ENCODE measurements at regions not wholly inside any gene's neighbourhood (a gene's known extent, or its start where the extent isn't known, plus 50 kb on each side); places are given as distances from the start of the nearest gene placed in this dataset.

DNA sequence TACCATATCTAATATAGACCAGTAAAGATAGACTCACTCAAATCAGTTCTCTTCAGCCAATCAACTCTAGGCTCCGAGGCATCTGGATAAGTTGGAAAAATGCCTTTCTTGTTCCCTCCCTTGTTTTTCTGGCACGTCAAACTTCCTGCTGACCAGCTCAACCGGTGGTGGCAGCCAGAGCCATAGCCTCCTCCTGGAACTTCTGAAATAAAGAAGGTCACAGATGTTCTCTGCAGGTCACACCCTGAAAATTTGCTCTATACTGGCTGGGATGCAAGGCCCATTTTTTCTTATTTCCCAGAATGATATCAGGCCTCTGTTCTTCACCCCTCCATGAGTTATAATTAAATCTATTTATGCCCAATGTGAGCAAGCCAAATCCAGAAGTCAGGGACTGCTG is 81.9 kb downstream of the BMP4 start:
- no peak for DNase-seq
- Mint-ChIP-seq H3K9me3 (peaks cover 6% of the 10 kb centered on the region), H3K27ac (no peak overlapping the region), H3K27me3 (peaks cover 16% of the 10 kb centered on the region), H3K4me1 (no peaks in the 10 kb centered on the region), H3K36me3 (no peaks in the 10 kb centered on the region), H3K4me3 (no peak overlapping the region)

- Mint-ChIP-seq H3K27me3 (peaks cover 11% of the 10 kb centered on the region), H3K36me3 (no peaks in the 10 kb centered on the region), H3K27ac (no peak overlapping the region), H3K9me3 (peaks cover 6% of the 10 kb centered on the region), H3K4me1 (no peaks in the 10 kb centered on the region), H3K4me3 (no peak overlapping the region)
- no peak for DNase-seq
Measured at GRCh38 chr14:53872681-53873089, 83.9 kb downstream of the BMP4 start.

DNA sequence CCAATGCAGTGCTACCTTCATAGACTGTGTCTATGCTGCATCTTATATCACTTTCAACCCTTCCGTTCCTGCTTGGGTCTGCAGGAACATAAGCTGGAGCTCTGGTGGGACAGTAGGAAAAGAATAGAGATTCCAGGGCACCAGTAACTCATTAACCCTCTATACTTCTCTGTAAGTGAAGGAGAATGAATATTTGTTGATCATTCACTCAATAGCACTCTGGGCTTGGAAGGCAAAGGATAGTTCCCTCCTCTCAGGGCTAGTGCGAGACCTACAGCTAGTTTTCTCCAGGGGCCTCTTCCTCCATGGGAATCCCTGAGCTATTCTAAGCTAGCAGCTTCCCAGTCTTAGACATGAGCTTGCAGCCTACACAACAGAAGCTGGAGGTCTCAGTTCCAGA is 84.7 kb downstream of the BMP4 start:
- Mint-ChIP-seq H3K4me1 (no peaks in the 10 kb centered on the region), H3K4me3 (no peak overlapping the region), H3K27me3 (peaks cover 7% of the 10 kb centered on the region), H3K9me3 (peaks cover 6% of the 10 kb centered on the region), H3K27ac (no peak overlapping the region), H3K36me3 (no peaks in the 10 kb centered on the region)
- no peak for DNase-seq

DNA sequence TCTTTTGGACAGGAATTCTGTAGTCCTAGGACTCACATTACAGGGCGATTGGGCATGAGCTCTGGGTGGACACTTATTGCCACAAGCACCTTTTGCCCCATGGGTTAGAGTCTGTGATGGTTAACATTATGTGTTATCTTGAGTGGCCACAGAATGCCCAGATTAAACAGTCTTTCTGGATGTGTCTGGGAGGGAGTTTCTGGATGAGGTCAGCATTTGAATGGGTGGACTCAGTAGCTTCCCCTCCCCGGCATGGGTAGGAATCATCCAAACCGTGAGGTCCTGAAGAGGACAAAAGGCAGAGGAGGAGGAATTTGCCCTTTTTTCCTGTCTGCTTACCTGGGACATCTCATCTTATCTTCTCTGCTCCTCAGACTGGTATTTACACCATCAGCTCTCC is 85.6 kb downstream of the BMP4 start:
- DNase-seq = no peak
- Mint-ChIP-seq H3K27me3 (peaks cover 4% of the 10 kb centered on the region), H3K4me3 (no peak overlapping the region), H3K4me1 (no peaks in the 10 kb centered on the region), H3K9me3 (no peaks in the 10 kb centered on the region), H3K36me3 (no peaks in the 10 kb centered on the region), H3K27ac (no peak overlapping the region)

DNA sequence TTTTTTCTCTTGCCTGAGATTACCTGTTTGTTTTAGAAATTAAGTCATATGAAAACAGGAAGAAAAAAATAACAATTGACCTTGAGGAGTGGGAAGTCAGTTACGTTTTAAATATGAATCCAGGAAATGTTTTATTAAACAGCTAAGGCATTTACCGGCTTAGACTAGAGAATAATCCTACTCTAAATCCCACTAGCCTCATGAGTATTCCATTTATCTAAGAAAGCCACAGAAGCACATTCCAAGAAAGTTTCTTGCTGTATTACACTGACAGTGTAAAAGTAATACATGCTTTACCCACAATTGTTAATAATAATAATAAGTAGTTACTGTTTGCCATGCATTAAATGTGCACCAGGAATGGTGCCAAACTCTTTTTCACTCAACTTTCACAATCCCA is 90.9 kb downstream of the BMP4 start:
- no peak overlapping the region for H3K27ac Mint-ChIP-seq
- peaks cover 4% of the 10 kb centered on the region for H3K27me3 Mint-ChIP-seq
- no peaks in the 10 kb centered on the region for H3K4me1 Mint-ChIP-seq
- H3K4me3 Mint-ChIP-seq = no peak overlapping the region
- H3K36me3 Mint-ChIP-seq = no peaks in the 10 kb centered on the region
- H3K9me3 Mint-ChIP-seq = no peaks in the 10 kb centered on the region
- DNase-seq = no peak

- Mint-ChIP-seq H3K27ac (no peak overlapping the region), H3K9me3 (no peaks in the 10 kb centered on the region), H3K4me1 (no peaks in the 10 kb centered on the region), H3K36me3 (no peaks in the 10 kb centered on the region), H3K27me3 (peaks cover 4% of the 10 kb centered on the region), H3K4me3 (no peak overlapping the region)
- no peak for DNase-seq
Measured at GRCh38 chr14:53861781-53862180, 94.8 kb downstream of the BMP4 start.

GRCh38 chr14:53858345-53858684 is 98.3 kb downstream of the BMP4 start:
- no peak overlapping the region for H3K27ac Mint-ChIP-seq
- H3K4me1 Mint-ChIP-seq = no peaks in the 10 kb centered on the region
- H3K27me3 Mint-ChIP-seq = peaks cover 3% of the 10 kb centered on the region
- H3K9me3 Mint-ChIP-seq = no peaks in the 10 kb centered on the region
- no peak for DNase-seq
- no peaks in the 10 kb centered on the region for H3K36me3 Mint-ChIP-seq
- H3K4me3 Mint-ChIP-seq = no peak overlapping the region

DNA sequence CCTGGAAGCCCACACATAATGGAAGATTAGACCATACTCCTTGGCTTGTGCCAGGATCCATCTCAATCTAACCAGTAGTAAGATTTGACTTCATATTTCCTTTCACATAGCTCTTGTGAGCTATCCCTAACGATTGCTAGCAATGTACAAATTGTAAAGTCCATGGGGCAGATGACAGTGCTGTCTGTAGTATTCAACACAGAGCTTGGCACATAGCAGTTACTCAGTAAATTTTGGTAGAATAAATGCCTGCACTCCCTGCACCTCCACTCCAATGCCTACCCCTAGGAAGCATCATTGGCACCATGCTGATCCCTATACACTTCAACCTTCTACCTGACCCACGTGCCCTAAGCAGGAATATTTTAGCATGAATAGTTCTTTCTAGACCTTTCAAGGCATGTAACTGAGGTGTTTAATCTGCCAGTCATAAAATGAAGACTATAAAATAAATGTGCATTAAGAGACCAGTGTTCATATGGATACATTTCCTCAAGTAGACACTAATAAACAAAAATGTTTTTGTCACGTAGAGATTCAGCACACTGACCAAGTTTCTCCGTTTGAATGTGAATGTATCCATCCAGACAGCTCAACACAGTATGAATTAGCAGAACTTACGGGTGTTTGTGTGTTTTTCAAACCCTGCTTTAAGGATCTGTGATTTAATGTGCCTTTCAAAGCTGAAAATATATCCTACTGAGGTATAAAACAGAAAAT is 98.8 kb downstream of the BMP4 start:
- DNase-seq = no peak
- H3K27ac Mint-ChIP-seq = no peak overlapping the region
- peaks cover 3% of the 10 kb centered on the region for H3K27me3 Mint-ChIP-seq
- H3K36me3 Mint-ChIP-seq = no peaks in the 10 kb centered on the region
- H3K4me1 Mint-ChIP-seq = no peaks in the 10 kb centered on the region
- H3K4me3 Mint-ChIP-seq = no peak overlapping the region
- no peaks in the 10 kb centered on the region for H3K9me3 Mint-ChIP-seq

DNA sequence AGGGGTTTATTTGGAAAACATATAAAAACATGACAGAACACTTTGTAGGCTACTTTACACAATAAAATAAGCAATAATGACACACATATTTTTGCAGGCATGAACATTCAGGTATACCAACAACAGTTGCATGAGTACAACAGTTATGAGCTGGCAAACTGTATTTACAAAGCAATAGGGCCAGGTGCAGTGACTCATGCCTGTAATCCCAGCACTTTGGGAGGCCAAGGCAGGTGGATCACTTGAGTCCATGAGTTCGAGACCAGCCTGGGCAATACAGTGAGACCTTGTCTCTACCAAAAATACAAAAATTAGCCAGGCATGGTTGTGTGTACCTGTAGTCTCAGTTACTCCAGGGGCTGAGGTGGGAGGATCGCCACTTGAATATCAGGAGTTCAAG is 101.1 kb downstream of the BMP4 start:
- H3K9me3 Mint-ChIP-seq = no peaks in the 10 kb centered on the region
- H3K36me3 Mint-ChIP-seq = no peaks in the 10 kb centered on the region
- H3K4me3 Mint-ChIP-seq = no peak overlapping the region
- peaks cover 3% of the 10 kb centered on the region for H3K27me3 Mint-ChIP-seq
- H3K27ac Mint-ChIP-seq = no peak overlapping the region
- DNase-seq = no peak
- H3K4me1 Mint-ChIP-seq = no peaks in the 10 kb centered on the region

GRCh38 chr14:53855127-53855526 is 101.5 kb downstream of the BMP4 start:
- H3K27me3 Mint-ChIP-seq = peaks cover 3% of the 10 kb centered on the region
- H3K4me1 Mint-ChIP-seq = no peaks in the 10 kb centered on the region
- no peak overlapping the region for H3K27ac Mint-ChIP-seq
- H3K9me3 Mint-ChIP-seq = no peaks in the 10 kb centered on the region
- no peak overlapping the region for H3K4me3 Mint-ChIP-seq
- no peaks in the 10 kb centered on the region for H3K36me3 Mint-ChIP-seq
- DNase-seq = no peak

- H3K9me3 Mint-ChIP-seq = no peaks in the 10 kb centered on the region
- DNase-seq = no peak
- no peaks in the 10 kb centered on the region for H3K36me3 Mint-ChIP-seq
- H3K27ac Mint-ChIP-seq = no peak overlapping the region
- H3K4me3 Mint-ChIP-seq = no peak overlapping the region
- peaks cover 3% of the 10 kb centered on the region for H3K27me3 Mint-ChIP-seq
- H3K4me1 Mint-ChIP-seq = no peaks in the 10 kb centered on the region
Measured at GRCh38 chr14:53851394-53852090, 105.1 kb downstream of the BMP4 start.

GRCh38 chr14:53850714-53851296 is 105.8 kb downstream of the BMP4 start:
- no peak overlapping the region for H3K27ac Mint-ChIP-seq
- no peak for DNase-seq
- no peaks in the 10 kb centered on the region for H3K9me3 Mint-ChIP-seq
- peaks cover 3% of the 10 kb centered on the region for H3K27me3 Mint-ChIP-seq
- H3K36me3 Mint-ChIP-seq = no peaks in the 10 kb centered on the region
- no peaks in the 10 kb centered on the region for H3K4me1 Mint-ChIP-seq
- H3K4me3 Mint-ChIP-seq = no peak overlapping the region

GRCh38 chr14:53849549-53849948 is 107.1 kb downstream of the BMP4 start:
- Mint-ChIP-seq H3K36me3 (no peaks in the 10 kb centered on the region), H3K4me3 (no peak overlapping the region), H3K27ac (no peak overlapping the region), H3K4me1 (no peaks in the 10 kb centered on the region), H3K9me3 (no peaks in the 10 kb centered on the region), H3K27me3 (no peaks in the 10 kb centered on the region)
- no peak for DNase-seq

DNA sequence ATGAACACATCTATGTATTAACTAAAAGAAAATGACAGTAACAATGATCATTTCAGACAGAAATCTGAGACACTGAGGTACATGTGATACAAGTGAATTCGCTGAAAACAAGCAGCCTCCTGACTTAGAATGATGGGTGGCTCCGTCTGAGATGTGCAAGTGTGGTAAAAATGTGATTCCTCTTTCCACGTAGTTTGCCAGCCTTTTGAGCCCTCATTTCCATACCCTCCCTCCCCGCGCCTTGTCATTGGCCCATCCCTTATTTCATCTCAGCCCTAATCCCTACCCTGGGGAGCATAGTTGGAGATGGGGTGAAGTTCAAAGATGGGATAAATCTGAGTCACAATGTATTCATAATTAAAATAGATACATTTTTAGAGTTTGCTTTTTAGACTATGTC is 107.8 kb downstream of the BMP4 start:
- Mint-ChIP-seq H3K4me3 (no peak overlapping the region), H3K9me3 (no peaks in the 10 kb centered on the region), H3K27me3 (peaks cover 1% of the 10 kb centered on the region), H3K27ac (no peak overlapping the region), H3K4me1 (no peaks in the 10 kb centered on the region), H3K36me3 (no peaks in the 10 kb centered on the region)
- no peak for DNase-seq

- Mint-ChIP-seq H3K4me3 (no peak overlapping the region), H3K9me3 (no peaks in the 10 kb centered on the region), H3K36me3 (no peaks in the 10 kb centered on the region), H3K27me3 (peaks cover 4% of the 10 kb centered on the region), H3K4me1 (no peaks in the 10 kb centered on the region), H3K27ac (no peak overlapping the region)
- DNase-seq = no peak
Measured at GRCh38 chr14:53847881-53848280, 108.7 kb downstream of the BMP4 start.

DNA sequence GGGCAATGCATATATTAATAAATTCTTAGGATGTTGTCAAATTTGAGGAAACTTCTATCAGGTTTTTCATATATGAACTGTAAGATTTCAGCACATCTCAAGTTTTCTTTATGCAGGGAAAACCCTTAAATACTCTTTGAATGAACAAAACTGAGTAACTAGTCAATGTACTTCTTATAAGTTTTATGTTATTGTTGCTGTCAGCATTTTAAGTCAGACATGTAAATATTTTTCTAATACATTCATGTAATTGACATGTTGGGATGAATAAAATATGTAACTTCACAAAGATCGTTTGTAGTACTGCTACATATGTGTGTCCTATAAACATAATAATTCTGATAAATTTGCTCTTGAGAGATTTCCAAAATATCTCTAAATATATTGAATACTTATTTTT is 109.6 kb downstream of the BMP4 start:
- H3K27ac Mint-ChIP-seq = no peak overlapping the region
- no peaks in the 10 kb centered on the region for H3K9me3 Mint-ChIP-seq
- no peaks in the 10 kb centered on the region for H3K4me1 Mint-ChIP-seq
- peaks cover 4% of the 10 kb centered on the region for H3K27me3 Mint-ChIP-seq
- no peaks in the 10 kb centered on the region for H3K36me3 Mint-ChIP-seq
- DNase-seq = no peak
- no peak overlapping the region for H3K4me3 Mint-ChIP-seq

All from activated naive CD8-positive, alpha-beta T cell treated with anti-CD3 and anti-CD28 coated beads for 36 hours (primary cell).